ENCODE measurements at regions not wholly inside any gene's neighbourhood (a gene's known extent, or its start where the extent isn't known, plus 50 kb on each side); places are given as distances from the start of the nearest gene placed in this dataset.
"Not testable (repeated sequence)": the region's sequence is repeated elsewhere in the genome, so short reads cannot be mapped to it uniquely, and the experiment has no call there.

DNA sequence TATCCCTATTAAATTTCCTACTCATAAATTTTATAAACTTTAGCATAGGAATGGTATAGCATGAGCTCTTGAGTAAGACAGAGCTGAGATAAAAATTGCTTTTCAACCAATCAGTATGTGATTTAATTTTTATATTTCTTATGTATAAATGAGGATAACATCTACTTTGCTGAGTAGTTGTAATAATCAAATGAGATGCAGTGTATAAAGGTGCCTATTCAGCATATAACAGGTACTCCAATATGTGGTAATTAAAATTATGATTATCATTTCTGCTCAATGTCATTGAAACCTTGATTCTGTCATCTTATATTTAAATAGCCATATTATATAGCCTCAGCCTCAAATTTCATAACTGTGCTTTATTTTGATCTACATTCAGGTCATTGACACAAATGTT, 700.4 kb upstream of the SLC8A1 start:
- no peak for DNase-seq
- Histone ChIP-seq H3K36me3 (replicated peaks; ENCODE audit: control insufficient read depth, insufficient read depth, low read length) (no peaks in the 10 kb centered on the region), H3K27me3 (ENCODE audit: control insufficient read depth, insufficient read depth, low read length) (no peaks in the 10 kb centered on the region), H3K4me3 (ENCODE audit: insufficient read depth, low read depth, low read length) (no peak overlapping the region)

DNA sequence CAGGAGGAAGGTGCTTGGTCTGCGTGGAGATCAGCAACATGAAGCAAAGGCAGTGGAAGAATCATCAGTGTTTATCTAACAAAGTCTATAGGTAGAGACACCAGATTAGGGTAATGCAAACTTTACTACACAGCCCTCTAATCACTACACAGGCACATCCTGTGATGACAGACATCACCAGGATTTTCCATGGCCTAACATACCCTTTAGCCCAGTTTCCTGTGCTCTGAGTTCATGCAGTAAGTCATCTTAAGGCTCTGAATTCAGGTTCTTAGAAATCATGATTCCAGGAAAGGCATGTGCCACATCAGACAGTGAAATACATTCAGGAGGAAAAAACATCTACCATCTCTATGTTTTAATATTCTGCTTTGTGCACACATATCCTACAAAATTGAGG, 708.5 kb upstream of the SLC8A1 start:
- no peaks in the 10 kb centered on the region for H3K36me3 ChIP-seq (replicated peaks; ENCODE audit: control insufficient read depth, insufficient read depth, low read length)
- DNase-seq, result no peak
- no peaks in the 10 kb centered on the region for H3K27me3 ChIP-seq (ENCODE audit: control insufficient read depth, insufficient read depth, low read length)
- no peak overlapping the region for H3K4me3 ChIP-seq (ENCODE audit: insufficient read depth, low read depth, low read length)

DNA sequence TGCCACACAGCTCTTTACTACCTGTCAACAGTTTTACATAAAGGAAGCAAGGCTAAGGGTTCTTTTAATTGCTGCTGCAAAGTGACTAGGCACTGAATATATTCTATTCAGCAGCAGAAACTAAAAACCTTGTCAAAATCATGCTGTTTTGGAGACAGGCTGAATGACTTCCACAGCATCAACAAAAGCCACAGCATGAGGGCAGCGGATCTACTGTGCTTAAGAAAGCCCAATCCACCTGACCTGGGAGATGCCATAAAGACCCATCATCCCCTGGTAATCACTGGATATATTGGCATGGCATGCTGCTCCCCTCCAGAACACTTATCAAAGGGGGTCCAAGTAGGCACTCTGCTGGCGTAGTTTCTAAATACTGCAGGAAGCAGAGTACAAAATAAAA, 715.1 kb upstream of the SLC8A1 start:
- H3K36me3 ChIP-seq (replicated peaks; ENCODE audit: control insufficient read depth, insufficient read depth, low read length), result no peaks in the 10 kb centered on the region
- no peak overlapping the region for H3K4me3 ChIP-seq (ENCODE audit: insufficient read depth, low read depth, low read length)
- H3K27me3 ChIP-seq (ENCODE audit: control insufficient read depth, insufficient read depth, low read length), result no peaks in the 10 kb centered on the region
- DNase-seq, result peak; percentile 11

DNA sequence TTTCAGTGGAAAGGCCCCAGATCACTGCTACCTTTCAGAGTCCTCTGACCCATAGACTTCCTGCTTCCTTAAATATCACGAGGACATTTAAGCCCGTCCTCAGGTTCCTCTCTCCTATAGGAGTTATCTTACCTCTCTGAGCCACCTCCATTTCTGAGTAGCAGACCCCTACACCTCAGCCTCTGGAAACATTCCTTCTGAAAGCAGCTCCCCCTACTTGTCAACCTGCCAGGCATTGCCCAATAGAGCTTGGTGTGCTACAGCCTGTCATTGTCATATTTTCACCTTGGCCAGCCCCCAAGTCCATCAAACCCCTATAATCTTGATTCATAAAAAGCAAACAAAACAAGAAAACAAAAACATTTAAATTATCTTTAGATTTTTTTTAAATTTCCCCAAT, 717.9 kb upstream of the SLC8A1 start:
- Histone ChIP-seq H3K4me3 (ENCODE audit: insufficient read depth, low read depth, low read length) (no peak overlapping the region), H3K36me3 (replicated peaks; ENCODE audit: control insufficient read depth, insufficient read depth, low read length) (no peaks in the 10 kb centered on the region), H3K27me3 (ENCODE audit: control insufficient read depth, insufficient read depth, low read length) (no peaks in the 10 kb centered on the region)
- no peak for DNase-seq

DNA sequence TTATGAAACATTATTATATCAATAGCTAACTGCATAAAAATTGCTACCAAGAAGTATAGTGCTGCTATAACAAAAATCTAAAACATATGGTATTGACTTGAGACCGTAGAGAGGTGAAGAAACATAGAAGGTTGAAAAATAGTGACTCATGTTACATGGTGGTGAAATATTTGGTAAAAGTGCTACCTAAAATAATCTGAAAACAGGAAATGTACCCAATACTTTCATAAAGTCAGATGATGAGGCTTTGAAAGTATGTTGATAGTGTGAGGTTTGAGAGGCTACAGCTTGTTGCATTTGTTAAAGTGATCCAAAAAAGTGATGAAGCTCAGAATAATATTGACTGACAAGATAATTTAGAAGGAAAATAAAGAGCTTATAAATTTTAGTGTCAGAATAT, 718.7 kb upstream of the SLC8A1 start:
- no peaks in the 10 kb centered on the region for H3K36me3 ChIP-seq (replicated peaks; ENCODE audit: control insufficient read depth, insufficient read depth, low read length)
- no peak for DNase-seq
- no peak overlapping the region for H3K4me3 ChIP-seq (ENCODE audit: insufficient read depth, low read depth, low read length)
- H3K27me3 ChIP-seq (ENCODE audit: control insufficient read depth, insufficient read depth, low read length), result no peaks in the 10 kb centered on the region

DNA sequence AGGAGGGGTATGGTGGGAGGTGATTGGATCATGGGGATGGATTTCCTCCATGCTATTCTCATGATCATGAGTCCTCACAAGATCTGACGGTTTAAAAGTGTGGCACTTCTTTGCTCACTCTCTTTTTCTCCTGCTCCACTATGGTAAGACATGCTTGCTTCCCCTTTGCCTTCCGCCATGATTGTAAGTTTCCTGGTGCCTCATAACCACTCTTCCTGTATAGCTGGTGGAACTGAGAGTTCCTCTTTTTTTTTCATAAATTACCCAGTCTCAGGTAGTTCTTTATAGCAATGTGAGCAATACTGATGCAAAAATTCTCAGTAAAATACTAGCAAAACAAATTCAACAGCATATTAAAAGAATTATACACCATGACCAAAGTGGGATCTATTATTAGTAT, 728.5 kb upstream of the SLC8A1 start:
- Histone ChIP-seq H3K4me3 (ENCODE audit: insufficient read depth, low read depth, low read length) (no peak overlapping the region), H3K36me3 (replicated peaks; ENCODE audit: control insufficient read depth, insufficient read depth, low read length) (no peaks in the 10 kb centered on the region), H3K27me3 (ENCODE audit: control insufficient read depth, insufficient read depth, low read length) (no peaks in the 10 kb centered on the region)
- DNase-seq, result no peak

DNA sequence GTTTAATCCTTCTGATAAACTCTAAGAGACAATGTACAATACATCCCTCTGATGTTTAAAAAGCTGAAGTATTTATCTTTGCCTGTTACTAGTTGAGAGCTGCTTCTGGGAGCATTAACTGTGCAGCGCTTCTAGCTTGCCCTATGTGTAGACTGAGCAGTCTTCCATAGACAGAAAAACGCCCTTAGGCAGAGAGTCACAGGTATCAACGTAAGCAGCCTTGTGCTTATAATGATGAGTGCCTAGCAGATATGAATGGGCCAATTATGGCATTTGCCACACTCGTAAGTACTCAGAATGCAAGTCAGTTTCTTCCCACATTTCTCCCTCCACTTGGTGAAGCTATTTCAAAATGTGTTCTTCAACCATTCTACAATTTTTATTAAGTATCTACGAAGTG, 731.1 kb upstream of the SLC8A1 start:
- Histone ChIP-seq H3K27me3 (ENCODE audit: control insufficient read depth, insufficient read depth, low read length) (no peaks in the 10 kb centered on the region), H3K4me3 (ENCODE audit: insufficient read depth, low read depth, low read length) (no peak overlapping the region), H3K36me3 (replicated peaks; ENCODE audit: control insufficient read depth, insufficient read depth, low read length) (no peaks in the 10 kb centered on the region)
- no peak for DNase-seq

DNA sequence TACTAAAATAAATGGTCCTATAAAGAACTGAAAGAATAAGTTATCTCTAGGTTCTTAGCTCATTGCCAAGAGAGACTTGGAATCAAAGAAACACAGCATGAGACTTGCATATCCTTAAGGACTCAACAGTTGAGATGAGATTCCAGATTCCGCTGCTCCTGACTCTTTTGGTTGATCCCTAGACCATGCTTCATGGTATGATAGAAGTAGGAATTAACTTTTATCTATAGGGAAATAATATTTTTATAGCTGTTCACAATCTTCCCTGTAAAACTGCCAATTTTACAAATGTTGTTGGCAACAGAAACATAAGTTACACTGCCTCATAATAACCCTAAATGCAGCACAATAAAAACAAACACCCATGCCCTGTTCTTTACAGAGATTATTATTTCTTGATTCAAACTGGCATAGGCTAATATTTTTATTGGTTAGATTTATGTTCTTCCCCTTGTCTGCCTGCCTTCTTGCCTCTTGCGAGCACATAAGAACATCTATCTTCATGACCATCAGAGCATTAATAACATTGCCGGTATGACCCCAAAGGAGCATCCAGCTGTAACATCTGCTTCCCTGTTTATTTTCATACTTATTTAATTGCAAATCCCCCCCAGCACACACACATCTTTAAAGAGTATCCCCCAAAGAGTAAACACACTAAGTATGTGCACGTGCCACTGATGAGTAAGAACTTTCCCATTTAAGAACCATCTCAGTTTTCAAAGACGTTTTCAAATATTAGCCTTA, 735.7 kb upstream of the SLC8A1 start:
- no peaks in the 10 kb centered on the region for H3K27me3 ChIP-seq (ENCODE audit: control insufficient read depth, insufficient read depth, low read length)
- H3K36me3 ChIP-seq (replicated peaks; ENCODE audit: control insufficient read depth, insufficient read depth, low read length), result no peaks in the 10 kb centered on the region
- no peak for DNase-seq
- no peak overlapping the region for H3K4me3 ChIP-seq (ENCODE audit: insufficient read depth, low read depth, low read length)

DNA sequence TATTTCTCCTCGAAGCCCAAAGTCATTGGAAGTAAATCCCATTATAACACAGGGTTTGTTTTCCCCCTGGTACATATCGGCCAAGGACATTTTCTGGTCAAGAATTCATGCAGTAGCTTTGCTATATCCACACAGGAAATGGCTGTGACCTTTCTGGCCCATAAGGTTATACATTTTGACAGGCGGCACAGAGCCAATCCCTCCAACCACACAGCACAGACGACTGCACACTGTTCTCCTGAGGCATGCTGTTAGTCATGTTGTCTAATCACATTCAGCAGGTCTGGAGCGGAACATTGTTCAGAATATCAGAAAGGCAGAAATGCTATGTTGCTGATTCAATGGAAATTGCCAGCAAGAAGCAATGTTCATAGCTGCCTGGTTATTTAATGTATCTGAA, 742.3 kb upstream of the SLC8A1 start:
- no peaks in the 10 kb centered on the region for H3K27me3 ChIP-seq (ENCODE audit: control insufficient read depth, insufficient read depth, low read length)
- no peak overlapping the region for H3K4me3 ChIP-seq (ENCODE audit: insufficient read depth, low read depth, low read length)
- no peaks in the 10 kb centered on the region for H3K36me3 ChIP-seq (replicated peaks; ENCODE audit: control insufficient read depth, insufficient read depth, low read length)
- DNase-seq, result no peak

DNA sequence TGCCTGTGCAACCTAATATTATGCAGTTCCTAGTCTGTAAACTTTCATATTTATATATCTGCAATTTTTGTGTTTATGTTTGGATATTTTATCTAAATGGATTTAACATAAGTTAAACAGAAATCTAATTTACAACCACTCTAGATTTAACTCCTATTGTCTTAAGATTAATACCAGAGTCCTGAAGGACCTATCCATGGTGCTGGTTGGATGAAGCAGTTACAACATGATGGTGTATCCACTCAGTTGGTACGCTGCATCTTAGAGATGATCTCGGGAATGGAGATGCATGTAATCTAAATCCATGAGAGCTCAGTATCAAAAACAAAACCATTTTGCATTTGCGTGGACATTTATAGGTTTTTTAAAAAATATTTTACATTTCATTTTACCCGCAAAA, 745.9 kb upstream of the SLC8A1 start:
- no peak for DNase-seq

DNA sequence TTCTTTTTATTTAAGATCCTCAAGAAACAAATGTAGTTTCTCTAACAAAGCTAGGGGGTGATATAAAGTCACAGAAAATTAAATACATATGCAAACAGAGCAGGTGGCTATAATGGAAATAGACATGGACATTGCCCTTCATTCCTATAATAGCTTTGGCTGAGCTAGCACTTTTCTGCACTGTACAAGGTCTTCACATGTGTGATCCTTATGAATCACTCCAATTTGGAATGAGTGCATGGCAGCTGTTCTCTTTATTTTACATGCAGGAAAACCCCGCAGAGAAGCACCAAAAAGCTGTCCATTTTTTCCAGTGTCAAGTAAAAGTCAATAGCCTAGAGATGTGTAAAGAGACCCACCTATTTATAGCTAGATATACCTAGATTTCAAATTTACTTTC, 747.4 kb upstream of the SLC8A1 start:
- no peak for DNase-seq
- no peaks in the 10 kb centered on the region for H3K27me3 ChIP-seq (ENCODE audit: control insufficient read depth, insufficient read depth, low read length)

More for the DNA sequence above, 745.9 kb upstream of the SLC8A1 start:
- Histone ChIP-seq H3K36me3 (replicated peaks; ENCODE audit: control insufficient read depth, insufficient read depth, low read length) (no peaks in the 10 kb centered on the region), H3K27me3 (ENCODE audit: control insufficient read depth, insufficient read depth, low read length) (no peaks in the 10 kb centered on the region), H3K4me3 (ENCODE audit: insufficient read depth, low read depth, low read length) (no peak overlapping the region)

DNA sequence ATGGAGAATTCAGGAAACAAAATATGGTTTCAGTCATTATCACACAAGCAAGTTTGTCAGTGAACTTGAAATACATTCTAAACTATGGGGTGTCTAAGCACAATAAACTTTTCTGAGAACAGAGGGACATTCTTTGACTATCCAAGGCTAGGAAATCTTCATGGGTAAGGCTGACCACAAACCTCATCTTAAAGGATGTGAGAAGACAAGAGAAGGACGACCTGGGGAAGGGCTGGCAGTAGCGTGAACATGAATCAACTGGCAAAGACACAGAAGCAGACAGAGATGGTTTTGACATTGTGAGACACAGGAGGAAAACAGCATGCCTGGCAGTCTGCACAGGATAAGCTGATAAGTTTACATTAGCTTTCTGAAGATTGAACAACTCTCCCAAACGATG, 752.4 kb upstream of the SLC8A1 start:
- Histone ChIP-seq H3K27me3 (ENCODE audit: control insufficient read depth, insufficient read depth, low read length) (no peaks in the 10 kb centered on the region), H3K4me3 (ENCODE audit: insufficient read depth, low read depth, low read length) (no peak overlapping the region), H3K36me3 (replicated peaks; ENCODE audit: control insufficient read depth, insufficient read depth, low read length) (no peaks in the 10 kb centered on the region)
- DNase-seq, result no peak

More for the DNA sequence above, 747.4 kb upstream of the SLC8A1 start:
- no peak overlapping the region for H3K4me3 ChIP-seq (ENCODE audit: insufficient read depth, low read depth, low read length)
- H3K36me3 ChIP-seq (replicated peaks; ENCODE audit: control insufficient read depth, insufficient read depth, low read length), result no peaks in the 10 kb centered on the region

DNA sequence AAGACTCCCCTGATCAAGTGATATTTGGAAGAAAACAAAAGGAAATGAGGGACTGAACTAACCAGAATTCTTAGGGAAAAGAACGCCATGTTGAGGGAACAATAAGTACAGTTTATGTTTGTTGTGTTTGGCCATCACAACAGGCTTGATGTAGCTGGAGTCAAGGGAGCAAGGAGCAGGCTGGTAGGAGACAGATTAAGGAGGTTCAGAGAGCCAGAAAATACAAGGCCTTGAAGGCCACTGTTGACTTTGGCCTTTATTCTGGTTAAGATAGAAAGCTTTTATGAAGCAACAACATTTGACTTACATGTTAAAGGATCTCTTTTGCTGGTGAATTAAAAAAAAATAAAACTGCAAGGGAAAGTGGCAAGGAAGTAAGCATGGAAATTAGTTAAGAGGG, 754.1 kb upstream of the SLC8A1 start:
- no peak for DNase-seq
- H3K27me3 ChIP-seq (ENCODE audit: control insufficient read depth, insufficient read depth, low read length), result no peaks in the 10 kb centered on the region
- H3K4me3 ChIP-seq (ENCODE audit: insufficient read depth, low read depth, low read length), result no peak overlapping the region
- no peaks in the 10 kb centered on the region for H3K36me3 ChIP-seq (replicated peaks; ENCODE audit: control insufficient read depth, insufficient read depth, low read length)

DNA sequence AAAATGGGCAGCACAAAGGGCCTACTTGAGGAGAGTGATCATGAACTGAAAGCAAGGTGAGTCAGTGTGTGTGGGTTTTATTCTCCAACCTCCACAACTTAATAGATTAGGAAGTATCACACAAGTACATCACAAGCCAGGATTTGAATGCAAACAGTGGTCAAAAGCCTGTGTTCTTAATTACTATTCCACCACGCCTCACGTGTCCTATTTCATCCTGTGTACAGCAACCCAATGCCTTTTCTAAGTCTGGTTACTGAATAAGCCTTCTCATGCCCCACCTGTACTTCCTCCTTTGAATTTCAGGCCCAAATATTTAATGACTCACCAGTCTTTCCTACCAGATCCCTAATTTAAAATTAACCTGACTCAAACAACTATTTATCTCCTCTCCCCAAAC, 755.7 kb upstream of the SLC8A1 start:
- Histone ChIP-seq H3K4me3 (ENCODE audit: insufficient read depth, low read depth, low read length) (no peak overlapping the region), H3K27me3 (ENCODE audit: control insufficient read depth, insufficient read depth, low read length) (no peaks in the 10 kb centered on the region), H3K36me3 (replicated peaks; ENCODE audit: control insufficient read depth, insufficient read depth, low read length) (no peaks in the 10 kb centered on the region)
- no peak for DNase-seq

DNA sequence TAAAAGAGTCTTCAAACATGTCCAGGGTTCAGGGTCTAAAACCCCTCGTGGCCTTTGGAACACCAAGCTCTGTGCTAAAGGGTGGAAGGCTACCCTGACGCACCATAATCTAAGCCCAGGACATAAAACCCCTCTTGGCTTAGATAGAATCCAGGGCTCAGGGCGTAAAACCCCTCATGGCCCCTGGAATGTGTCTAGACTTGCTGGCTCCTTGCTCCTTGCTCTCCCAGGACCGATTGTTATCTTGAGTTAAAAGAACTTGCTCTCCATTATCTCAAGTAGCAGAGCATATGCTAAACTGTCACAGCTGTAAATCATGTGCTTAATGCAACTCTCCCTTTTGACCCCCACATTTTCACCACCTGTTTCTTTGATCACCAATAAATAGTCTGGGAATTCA, 758.1 kb upstream of the SLC8A1 start:
- not testable (repeated sequence) for H3K36me3 ChIP-seq (replicated peaks; ENCODE audit: control insufficient read depth, insufficient read depth, low read length); H3K4me3 ChIP-seq (ENCODE audit: insufficient read depth, low read depth, low read length); H3K27me3 ChIP-seq (ENCODE audit: control insufficient read depth, insufficient read depth, low read length); DNase-seq

DNA sequence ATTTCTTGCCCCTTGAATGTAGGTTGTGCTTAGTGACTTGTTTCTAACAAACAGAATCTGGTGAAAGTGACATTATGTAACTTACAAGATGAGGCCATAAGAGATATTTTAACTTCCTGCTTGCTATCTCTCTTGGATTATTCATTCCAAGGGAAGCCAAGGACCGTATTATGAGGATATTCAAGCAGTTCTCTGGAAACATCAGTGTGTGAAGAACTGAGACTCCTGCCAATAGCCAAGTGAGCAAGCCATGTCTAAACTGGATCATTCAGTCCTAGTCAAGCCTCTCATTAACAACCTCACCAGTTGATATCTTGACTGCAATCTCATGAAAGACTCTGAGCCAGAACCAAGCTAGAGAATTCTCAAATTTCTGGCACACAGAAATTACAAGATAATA, 765.1 kb upstream of the SLC8A1 start:
- H3K27me3 ChIP-seq (ENCODE audit: control insufficient read depth, insufficient read depth, low read length), result no peaks in the 10 kb centered on the region
- no peak overlapping the region for H3K4me3 ChIP-seq (ENCODE audit: insufficient read depth, low read depth, low read length)
- DNase-seq, result no peak
- no peaks in the 10 kb centered on the region for H3K36me3 ChIP-seq (replicated peaks; ENCODE audit: control insufficient read depth, insufficient read depth, low read length)
